Choroid plexus epithelial cell (primary cell): ENCODE measurements at regions not wholly inside any gene's neighbourhood (a gene's known extent, or its start where the extent isn't known, plus 50 kb on each side); places are given as distances from the start of the nearest gene placed in this dataset.

Experiments used
- DNase-seq: peaks from one replicate; pipeline ENCODE4 v3.0.0-alpha.2; 2010; ENCODE audit warnings: low read depth
- H3K4me3 ChIP-seq: 2 replicates; pipeline ENCODE4 v1.5.1; 2011; ENCODE audit warnings: low read depth, mild to moderate bottlenecking, control low read depth, low read length, moderate library complexity
- TF ChIP-seq, protein P1 (sequence below): conservative IDR thresholded peaks from 2 replicates; pipeline ENCODE4 v1.5.1; 2011; ENCODE audit warnings: low read depth, mild to moderate bottlenecking, control low read depth, inconsistent platforms, low read length, moderate library complexity

DNA sequence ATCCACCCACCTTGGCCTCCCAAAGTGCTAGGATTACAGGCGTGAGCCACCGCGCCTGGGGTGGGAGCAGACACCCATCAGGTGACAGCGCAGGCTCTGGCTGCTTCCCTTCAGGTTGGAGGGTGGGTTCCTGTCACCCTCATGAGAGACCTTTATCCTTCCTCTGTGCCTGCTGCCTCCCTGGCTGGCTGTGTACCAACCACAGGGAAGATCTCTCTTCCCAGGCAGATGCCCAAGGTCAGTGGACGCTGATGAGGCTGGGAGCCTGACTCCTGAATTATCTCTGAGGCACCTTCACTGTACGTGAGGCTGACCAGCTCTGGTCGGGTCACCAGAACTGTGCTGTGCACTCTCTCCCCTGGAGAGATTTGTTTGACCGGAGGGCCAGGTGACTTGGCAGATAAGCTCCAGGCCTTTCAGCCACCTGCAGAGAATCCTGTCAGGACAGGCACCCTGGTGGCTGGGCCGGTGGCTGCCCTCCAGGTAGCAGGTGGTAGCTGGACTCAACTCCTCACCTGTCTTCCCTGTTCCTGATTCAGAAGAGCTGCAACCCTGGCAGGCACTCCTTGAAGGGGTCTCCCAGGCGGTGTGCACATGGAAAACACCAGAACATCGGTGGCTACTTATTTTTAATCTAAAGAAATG, 251.9 kb downstream of the GLRX3 start:
- no peak for DNase-seq
- TF ChIP-seq, protein P1, sequence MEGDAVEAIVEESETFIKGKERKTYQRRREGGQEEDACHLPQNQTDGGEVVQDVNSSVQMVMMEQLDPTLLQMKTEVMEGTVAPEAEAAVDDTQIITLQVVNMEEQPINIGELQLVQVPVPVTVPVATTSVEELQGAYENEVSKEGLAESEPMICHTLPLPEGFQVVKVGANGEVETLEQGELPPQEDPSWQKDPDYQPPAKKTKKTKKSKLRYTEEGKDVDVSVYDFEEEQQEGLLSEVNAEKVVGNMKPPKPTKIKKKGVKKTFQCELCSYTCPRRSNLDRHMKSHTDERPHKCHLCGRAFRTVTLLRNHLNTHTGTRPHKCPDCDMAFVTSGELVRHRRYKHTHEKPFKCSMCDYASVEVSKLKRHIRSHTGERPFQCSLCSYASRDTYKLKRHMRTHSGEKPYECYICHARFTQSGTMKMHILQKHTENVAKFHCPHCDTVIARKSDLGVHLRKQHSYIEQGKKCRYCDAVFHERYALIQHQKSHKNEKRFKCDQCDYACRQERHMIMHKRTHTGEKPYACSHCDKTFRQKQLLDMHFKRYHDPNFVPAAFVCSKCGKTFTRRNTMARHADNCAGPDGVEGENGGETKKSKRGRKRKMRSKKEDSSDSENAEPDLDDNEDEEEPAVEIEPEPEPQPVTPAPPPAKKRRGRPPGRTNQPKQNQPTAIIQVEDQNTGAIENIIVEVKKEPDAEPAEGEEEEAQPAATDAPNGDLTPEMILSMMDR = no peak
- H3K4me3 ChIP-seq = no peak overlapping the region

DNA sequence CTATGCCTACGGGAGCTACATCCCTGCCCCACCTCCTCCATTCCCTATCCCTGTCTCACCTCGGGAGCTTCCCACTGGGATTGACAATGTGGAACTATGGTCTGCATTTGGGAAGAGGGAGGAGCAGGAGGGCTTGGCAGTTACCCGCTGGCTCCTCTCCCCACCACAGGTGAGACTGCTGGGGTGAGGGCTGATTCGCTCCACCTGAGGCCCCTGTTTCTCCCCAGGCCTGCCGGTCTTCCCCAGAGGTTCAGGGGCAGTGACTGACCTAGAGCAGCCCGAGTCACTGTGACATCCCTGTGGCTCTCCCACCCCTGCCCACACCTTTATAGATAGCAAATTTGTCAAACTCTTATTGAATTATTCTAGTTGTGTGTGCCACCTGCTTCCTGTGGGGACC, 252.6 kb downstream of the GLRX3 start:
- TF ChIP-seq, protein P1 = no peak
- no peak overlapping the region for H3K4me3 ChIP-seq
- no peak for DNase-seq

DNA sequence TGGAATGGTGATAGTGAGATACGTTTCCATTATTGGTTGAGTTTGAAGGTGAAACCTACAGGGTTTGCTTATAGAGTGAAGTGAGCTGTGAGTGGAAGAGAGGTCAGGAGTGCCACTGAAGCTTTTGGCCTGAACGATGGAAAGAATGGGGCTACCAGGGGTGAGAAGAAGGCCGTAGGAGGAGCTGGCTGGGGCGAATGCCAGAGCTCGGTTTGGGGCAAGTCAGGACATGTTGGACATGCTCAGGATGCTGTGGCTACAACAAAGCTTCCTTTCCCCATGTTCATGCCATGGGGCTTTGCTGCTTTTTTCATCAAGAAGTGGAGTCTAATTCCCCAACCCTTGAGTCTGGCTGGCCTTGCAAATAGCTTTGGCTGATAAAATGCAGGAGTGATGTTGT, 253.7 kb downstream of the GLRX3 start:
- no peak overlapping the region for H3K4me3 ChIP-seq
- TF ChIP-seq, protein P1 = no peak
- DNase-seq = no peak

DNA sequence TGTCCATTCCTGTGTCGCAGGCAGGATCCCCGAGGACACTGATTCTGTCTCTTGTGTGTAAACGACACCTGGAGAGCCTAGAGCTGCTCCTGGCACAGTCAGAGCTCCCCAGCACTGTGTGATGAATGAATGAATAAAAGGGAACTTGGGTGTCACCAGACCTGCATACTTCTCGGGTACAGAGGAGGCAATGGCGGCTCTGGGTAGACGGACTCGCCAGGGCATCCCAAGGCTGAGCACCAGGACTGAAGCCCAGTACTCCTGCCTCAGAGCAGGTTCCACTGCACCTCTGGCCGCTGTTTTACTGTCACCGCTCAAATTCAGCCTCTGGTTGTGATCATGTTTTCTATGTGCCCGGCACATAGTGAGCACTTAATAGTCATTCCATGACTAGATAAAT, 255.8 kb downstream of the GLRX3 start:
- H3K4me3 ChIP-seq = no peak overlapping the region
- TF ChIP-seq, protein P1 = no peak
- DNase-seq = no peak

DNA sequence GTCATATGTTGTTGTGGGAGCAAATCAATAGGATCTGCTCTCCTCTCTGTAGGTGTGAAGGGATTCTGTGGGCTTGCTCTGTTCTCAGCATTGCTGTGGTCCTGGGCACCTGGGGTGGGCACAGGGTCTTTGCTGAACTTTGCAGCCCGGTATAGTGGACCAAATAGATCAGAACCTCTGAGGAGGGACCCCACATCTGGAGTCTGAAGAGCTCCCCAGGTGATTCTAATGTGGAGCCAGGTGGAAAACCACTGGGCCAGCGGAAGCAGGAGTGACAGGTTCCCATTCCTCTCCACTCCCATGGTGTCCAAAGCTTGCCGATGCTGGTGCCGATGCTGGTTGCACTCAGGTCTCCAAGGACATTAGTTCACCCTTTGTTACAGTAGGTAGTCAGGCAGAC, 257.2 kb downstream of the GLRX3 start:
- no peak for DNase-seq
- TF ChIP-seq, protein P1 = no peak
- H3K4me3 ChIP-seq = no peak overlapping the region

DNA sequence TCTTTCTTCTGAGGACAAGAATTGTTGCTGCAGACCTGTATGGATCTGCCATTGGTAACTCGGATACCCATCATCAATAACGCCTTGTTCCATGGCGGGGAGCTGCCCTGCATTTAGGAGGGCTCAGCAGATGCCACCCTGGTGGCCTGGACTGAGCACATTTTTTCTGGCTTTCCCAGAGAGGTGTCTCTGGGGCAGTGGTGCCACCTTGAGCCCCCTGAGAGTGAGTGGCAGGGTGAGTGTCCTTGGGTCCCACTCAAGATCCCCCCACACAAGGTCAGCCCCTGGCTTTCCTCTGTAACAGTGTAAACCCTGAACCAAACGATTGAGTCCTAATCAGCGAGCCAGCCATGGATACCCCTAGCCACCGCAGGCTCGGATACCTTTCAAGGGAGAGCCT, 258.6 kb downstream of the GLRX3 start:
- H3K4me3 ChIP-seq = no peak overlapping the region
- DNase-seq = no peak
- TF ChIP-seq, protein P1 = no peak

DNA sequence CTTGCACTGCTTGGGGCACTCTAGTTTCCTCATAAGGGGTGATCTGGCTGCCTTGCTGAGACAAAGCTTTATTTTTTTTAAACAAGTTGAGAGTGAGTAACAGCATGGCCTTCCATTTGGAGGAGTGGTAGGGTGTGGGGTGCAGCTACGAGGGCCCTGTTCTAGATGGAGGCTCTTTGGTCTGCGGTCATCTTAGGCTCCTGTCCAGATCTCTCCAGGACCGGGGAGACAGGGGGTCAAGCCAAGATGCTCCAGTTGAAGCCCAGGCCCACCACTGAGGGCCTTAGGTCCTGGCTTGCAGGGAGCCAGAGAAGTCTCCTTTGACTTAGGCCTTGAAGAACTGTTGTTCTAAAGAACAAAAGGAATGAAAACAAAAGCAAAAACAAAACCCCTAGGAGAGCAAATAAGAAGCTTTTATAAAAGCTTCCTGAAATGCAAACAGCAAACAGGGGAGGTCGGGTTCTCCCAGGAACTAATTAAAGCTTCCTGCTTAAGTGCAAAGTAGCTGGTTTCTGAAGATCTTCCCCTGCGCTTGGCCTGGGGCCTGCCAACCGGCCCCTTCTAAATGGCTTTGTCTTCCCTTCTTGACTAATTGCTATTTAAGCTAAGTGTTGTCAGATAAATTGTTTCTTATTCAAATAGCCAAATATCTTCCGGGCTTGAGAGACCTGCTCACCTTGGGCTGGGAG, 259.2 kb downstream of the GLRX3 start:
- DNase-seq = no peak

More for the DNA sequence above, 259.2 kb downstream of the GLRX3 start:
- TF ChIP-seq, protein P1 = no peak
- H3K4me3 ChIP-seq = no peak overlapping the region
